GM21526 (cell line): ENCODE measurements at regions not wholly inside any gene's neighbourhood (a gene's known extent, or its start where the extent isn't known, plus 50 kb on each side); places are given as distances from the start of the nearest gene placed in this dataset.

ENCODE experiments used
- ATAC-seq: cut with Tn5 transposase; IDR thresholded peaks from one replicate; pipeline ENCODE4 v1.9.1; 2021; ENCODE audit warnings: moderate library complexity; ENCODE audit not compliant: unreplicated experiment, low FRiP score

DNA sequence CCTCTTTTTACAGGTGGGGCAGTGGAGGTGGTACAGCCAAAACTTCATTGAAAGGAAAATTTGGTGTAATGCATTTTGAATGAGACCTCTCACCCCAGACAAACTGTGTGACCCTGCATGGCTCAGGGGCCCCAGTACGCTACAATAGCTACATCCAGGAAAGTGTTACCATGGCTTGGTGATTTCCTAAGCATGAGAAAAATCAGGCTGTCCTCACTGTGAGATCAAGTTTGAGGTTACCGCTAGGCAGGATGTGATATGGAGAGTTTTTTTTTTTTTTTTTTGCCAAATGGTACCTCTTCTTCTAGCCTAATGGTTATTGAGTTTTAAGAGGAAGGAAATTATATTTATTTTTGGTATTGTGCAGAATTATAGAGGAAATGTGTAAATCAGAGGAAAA lies 305.3 kb downstream of the CD83 start:
- ATAC-seq, result no peak

DNA sequence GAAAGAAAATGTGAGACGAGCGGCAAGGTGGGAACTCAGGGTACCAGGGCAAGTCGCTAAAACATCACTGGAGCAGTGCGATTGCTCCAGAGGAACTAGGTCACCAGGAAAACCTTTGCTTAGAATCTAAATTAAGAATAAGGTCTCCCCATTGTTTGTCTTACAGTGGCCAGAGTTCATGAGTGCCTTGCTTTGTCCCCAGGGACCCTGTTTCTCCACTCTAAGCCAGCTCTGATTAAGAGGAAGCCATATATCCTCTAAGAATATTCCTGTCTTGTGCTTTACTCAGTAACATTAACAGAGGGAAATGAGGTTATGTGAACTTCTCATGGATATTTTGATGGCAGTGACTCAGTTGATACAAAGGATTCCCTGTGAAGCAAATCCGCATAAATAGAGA lies 305.8 kb downstream of the CD83 start:
- ATAC-seq, result no peak

DNA sequence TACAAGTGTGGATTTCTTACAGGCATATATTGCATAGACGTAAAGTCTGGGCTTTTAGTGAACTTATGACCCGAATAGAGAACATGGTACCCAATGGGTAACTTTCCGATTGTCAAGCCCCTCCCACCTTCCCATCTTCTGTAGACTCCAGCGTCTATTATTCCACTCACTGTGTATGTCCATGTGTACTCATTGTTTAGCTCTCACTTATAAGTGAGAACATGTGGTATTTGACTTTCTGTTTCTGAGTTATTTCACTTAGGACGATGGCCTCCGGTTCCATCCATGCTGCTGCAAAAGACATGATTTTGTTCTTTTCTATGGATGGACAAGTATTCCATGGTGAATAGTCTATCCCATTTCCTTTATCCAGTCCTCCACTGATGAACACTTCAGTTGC lies 306.4 kb downstream of the CD83 start:
- ATAC-seq, result no peak

DNA sequence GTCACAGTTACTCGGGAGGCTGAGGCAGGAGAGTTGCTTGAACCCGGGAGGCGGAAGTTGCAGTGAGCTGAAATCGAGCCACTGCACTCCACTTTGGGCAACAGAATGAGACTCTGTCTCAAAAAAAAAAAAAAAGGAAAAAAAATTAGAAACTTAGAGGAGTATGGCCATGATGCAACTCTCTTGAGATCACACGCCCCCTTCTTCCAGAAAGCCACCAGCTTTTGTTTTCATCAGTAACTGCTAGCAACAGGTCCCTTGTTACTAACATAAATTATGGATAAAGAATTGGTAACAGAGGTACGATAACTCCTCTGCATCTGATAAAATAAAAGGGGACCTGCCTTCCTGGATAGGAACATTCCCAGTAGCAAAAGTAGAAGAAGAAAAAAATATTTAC lies 308.2 kb downstream of the CD83 start:
- ATAC-seq, result no peak

DNA sequence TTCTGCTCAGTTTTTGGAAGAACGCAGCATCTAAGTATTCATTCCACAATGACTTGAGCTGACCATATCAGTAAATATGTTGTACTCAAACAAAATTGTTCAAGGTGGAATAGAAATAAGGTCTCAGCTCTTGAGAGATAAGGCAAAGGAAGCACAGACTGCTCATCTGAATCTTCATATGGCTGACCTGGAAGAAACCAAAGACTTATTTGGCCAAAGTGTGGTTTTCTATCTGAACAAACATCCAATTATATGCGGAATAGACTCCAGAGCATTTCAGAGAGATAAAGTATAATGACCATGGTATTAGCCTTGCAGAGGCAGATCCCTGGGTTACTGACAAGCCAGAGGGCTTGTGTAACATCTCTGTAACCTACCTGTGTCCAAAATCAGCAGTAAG lies 308.7 kb downstream of the CD83 start:
- ATAC-seq, result no peak

DNA sequence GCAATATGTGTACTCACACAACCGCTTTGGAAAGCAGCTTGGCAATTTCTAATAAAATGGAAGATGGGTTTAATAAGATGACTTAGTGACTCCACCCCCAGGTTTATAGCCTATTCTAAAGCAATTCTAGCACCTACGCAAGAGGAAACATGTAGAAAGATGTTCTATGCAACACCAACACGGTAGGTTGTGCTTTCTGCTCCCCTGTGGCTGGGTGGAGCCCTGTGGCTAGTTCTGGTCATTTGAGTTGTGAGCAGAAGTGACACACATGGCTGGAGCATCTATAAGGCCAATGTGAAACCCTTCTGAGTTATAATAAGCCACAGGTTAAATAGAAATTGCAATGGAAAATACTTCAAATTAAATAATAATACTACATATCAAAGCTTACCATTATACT lies 310.7 kb downstream of the CD83 start:
- ATAC-seq, result no peak

DNA sequence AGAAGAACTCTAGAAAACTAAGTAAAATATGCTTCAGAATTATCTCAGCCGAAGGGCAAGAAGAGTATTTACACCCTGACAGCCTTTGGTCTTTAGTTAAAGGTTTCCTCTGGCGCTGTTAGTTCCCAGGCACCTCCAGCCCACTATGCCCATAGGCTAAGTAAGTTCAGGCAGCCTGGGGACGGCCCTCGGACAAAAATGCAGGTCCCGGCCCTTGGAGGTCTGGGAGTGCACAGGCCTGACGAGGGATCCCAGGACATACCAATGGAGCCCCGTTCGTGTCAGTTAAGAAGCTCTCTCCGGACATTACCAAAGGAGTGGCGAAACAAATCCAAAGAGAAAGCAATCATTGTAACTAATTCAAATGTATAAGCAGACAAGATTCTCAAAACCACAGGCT lies 311.8 kb downstream of the CD83 start:
- no peak for ATAC-seq

DNA sequence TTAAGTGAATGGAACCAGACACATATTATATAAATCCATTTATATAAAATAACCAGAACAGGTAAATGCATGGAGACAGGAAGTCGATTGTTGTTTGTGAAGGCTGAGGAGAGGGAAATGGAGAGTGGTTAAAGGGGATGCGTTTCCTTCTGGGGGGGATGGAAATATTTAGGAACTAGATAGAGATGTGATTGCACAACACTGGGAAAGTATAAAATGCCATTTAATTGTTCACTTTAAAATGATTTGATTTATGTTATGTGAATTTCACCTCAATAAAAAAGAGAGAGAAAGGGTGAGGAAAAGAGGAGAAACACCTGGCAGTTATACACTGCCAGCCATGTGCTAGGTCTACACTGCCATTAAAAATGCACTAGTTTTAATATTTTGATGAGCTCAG lies 312.6 kb downstream of the CD83 start:
- no peak for ATAC-seq

DNA sequence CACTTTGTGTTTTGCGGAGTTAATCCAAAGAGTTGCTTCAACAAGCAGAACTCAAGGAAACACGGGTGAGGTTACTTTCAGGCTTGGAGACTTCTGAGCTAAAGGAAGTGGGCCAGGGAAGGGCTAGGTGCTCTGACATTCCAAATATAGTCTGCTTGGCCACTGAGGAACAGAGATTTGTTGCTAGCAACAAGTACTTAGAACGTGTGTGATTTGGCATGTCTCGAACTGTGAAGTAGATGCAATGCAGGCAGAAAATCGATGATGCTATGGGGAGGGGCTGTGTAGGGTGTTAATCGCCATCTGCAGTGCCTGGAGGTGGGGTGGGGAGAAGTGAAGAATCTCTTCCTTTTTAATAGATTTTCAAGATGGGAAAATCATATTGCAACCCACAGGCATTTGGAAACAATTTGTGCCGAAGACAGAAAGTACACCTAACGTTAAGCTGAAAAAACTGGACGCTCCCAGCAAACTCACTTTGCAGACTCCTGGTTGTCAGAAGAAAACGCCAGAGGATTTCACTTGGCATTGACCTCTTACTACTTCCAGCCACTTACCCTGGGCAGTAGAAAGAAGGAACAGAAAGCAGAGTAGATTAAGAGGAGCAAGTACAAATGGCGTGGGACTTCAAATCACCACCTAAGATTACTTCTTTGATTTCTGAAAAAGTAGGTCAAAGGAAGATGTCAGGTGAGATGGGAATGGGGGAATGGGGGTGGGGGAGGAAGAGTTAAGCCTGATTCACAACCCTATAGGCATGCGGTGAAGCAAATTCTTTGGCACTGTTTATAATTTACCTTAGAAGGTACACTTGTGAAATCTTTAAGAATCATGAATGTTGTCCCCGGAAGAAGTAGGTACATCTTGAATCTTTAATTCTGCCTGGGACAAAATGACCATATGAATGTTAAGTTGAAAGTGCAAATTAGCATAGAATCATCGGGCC lies 314.1 kb downstream of the CD83 start:
- ATAC-seq, result no peak

DNA sequence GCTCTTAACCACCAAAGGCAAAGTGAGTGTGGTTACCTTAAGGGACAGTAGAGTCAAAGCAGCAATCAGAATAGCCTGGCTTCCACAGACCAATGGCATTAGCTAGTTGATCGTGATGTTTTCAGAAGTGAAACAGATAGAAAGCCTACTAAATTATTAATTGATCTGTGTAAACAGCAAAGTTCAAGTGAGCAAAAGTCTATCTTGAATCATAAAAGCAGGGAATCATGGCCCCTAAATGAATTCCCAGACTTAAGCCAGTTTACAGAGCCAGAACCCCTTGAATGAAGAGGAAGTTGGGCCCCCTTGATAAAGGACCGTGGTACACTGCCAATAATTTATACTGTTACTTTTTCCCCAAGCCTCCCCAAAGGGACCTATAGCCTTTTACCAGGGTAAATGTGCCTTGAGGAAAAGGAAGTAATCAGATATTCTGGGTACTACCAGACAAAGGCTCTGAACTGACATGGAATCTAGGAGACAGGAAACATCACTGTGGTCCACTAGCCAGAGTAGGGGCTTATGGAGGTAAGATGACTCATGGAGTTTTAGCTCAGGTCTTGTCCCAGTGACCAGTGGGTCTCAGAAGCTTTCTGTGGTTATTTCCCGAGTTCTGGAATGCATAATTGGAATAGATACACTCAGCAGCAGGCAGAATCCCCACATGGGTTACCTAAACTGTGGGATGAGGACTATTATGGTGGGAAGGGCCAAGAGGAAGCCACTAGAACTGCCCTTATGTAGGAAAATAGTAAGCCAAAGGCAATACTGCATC lies 317.5 kb downstream of the CD83 start:
- ATAC-seq, result no peak

DNA sequence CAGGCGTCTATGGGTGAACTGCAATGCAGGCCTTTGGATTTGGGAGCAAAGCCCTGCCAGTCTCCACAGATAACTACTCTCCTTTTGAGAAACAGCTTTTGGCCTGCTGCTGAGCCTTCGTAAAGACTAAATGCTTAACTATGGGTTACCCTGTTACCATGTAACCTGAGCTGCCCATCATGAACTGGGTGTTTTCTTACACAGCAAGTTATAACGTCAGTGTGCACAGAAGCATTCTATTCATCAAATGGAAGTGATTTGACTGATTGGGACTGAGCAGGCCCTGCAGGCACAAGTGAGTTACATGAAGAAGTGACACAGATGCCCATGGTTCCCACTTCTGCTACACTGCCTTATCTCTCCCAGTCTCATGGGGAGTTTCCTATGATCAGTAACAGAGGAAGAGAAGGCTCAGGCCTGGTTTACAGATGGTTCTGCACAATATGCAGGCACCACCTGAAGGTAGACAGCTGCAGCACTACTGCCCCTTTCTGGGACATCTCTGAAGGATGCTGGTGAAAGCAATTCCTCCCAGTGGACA lies 319.1 kb downstream of the CD83 start:
- ATAC-seq, result no peak

DNA sequence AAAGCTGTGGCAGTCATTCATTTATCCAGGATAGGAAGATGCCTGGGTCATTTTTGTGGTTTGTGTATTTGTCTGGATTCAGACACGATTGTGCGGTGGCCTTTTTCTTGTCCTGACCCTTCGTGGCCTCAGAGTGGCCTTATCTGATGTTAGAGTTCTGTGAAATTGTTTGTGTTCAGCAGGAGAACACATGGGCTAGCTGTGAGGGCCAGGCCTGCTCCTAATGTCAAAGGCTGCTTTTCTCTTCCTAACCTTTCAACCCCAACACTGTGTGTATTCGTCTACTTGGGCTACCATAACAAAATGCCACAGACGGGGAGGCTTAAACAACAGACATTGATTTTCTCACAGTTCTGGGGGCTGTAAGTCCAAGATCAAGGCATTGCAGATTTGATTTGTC lies 321.8 kb downstream of the CD83 start:
- no peak for ATAC-seq

DNA sequence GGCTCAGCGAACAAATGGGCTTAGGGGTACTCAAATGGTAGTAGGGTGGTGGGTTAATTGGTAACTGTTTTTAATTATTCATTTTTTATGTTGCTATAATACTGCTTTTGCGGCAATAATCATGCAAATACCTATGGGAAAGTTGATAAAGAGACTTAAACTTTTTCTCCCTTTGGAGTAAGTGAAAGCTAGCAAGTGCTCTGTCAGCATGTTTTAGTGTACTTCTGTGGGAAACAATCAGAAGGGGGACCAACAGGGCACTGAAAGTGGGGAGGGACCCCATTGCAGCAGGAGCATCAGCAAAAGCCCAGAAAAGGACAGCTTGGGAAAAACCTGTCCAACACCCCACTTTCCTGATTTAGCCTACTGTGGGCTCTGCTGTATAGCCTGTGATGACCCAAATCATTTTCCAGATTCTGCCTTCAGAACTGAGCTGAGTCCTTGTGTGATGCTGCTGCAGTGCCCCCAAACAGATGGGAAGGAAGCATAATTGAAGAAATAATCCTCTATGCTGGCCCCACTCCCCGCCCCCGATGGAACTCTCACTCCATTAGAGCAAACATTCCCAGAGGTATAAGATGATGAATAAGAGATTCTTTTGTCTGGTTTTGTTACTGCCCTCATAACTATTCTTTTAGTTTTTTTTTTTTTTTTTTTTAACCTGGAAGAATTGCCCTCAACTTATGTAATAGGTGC lies 322.8 kb downstream of the CD83 start:
- ATAC-seq, result no peak

DNA sequence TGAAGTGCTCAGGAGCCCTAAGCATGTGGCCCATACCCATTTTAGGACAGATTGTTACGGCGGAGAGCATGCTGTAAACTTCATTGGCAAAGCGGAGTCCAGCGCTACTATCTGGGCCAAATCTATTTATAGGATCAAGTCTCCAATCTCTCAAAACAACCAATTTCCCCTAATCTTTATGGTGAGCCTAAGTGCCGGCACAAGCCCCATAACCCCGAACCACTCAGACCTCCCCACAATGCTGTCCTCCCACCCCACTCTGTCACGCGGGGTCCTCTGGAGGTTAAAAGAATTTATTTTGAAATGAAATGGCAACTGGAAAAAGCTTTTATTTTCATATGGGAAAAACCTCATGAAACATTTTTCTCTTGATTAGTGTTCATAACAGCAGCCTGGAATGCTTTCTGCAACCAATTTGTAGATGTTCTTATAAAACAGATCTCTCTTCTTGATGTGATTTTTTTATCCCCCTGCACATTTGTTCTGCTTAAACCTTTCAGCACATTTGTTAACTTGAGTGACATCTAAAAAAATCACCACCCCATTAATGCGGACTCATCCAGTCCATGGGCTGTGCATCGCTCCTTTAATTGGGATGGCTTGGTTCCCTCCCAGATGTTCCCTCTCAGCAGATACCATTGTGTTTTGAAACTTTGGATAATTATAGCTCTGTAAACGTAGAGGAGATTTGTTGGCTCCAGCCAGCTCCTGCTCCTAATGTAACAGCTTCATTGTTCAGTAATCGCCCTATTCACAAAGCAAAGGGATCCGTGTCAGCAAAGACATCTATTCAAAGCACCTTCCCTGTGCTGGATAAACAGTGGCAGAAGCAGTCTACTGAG lies 323.6 kb downstream of the CD83 start:
- no peak for ATAC-seq

DNA sequence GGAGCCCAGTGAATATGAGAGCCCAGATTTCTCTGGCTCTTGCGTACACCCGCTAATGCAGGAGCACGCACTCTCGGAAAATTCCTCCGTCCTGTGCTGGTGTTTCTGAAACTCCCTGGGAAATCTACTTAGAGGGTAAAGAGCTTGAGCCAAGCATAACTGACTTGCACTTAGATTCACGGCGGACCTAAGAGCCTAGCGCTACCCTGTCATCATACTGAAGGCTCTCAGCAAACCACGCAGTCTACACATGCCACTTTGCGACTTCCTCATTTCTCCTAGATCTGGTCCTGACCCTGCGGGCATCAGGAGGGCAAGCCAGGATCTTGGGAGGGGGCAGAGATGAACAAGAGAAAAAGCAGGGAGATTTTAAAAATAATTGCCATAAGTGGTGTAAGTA lies 324.7 kb downstream of the CD83 start:
- no peak for ATAC-seq

DNA sequence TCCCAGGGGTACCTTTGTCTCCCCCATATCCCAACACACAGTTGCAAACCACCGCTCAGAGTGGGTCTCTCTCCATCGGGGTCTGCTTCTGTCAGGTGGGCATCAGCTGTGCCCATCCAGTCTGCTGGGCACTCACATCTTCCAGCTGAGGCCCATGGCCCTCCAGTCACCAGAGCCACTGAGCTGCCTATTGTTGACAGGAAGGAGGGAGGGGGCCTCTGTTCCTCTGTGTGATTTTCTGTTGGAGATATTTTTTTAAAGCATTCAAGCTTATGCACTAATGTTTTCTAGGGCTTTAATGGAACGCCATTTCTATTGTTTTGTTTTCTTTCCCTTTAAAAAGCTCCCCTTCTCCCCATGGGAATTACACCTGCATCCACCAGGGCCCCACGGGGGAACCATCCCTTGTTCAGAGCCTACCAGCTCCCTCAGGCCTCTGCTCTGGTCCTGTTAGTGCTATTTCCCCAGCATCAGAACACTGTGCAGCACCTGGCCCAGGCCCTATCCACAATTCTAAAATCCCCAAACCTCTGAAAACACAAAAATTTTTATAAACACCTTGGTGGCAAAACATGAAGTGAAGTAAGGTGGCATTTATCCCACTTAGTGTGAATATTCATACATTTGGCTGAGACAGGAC lies 326.2 kb downstream of the CD83 start:
- ATAC-seq, result no peak

DNA sequence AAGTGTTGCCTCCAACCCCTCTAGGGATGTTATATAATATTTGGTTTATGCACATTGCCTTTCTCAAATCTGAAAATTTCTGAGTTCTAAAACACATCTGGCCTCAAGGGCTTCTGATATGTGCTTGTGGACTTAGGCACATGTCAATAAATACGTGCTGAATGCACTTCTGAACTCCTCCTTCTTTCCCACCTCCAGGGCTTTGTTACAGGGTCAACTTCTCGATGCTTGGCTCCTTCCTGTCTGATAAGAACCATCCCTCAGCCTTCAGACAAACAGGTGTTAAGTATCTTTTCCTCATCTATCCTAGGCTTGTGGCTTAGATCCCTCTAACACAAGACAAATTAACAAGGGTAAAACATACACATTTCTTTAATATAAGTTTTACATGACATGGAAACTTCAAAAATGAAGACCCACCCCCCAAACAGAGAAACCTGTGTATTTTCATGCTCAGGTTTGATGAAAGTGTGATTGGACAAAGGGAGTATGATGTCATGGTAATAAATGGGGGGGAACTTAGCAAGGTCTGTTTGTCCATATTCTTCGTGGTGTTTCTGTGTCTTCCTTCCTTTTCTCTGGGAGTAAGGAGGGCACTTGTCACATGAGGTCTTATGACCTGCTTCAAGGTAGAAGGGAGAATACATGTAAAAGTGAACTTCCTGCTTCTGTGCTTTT lies 326.9 kb downstream of the CD83 start:
- no peak for ATAC-seq

DNA sequence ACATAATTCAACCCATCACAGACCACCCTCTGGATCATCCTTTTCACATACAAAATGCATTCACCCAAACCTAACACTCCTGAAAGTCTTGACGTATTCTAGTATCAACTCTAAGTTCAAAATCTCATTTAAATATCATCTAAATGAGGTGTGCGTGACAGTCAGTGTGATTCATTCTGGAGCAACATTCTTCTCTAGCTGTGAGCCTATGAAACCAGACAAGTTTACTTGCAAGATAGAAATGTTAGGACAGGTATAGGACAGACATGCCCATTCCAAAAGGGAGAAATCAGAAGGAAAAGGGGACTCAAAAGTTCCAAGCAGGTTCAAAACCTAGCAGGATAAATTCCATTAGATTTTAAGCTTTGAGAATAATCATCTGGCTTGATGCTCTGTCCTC lies 329.7 kb downstream of the CD83 start:
- ATAC-seq, result no peak

DNA sequence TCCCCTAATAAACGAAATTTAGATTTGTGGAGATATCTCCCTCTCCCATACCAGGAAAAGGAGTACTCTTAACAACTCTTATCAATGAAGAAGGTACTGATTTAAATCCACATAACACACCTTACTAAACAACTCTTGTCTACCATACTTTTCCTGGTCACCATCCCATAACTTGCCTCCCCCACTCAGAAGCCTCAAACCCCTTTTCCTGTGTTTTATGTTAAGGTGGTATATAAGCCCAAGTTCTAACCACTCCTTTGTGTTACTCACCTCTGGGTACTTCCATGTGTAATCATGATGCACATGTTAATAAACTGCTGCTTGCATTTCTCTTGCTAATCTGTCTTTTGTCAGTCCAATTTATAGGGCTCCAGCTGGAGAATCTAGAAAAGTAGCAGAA lies 330.7 kb downstream of the CD83 start:
- ATAC-seq, result no peak
